ENCODE measurements at regions not wholly inside any gene's neighbourhood (a gene's known extent, or its start where the extent isn't known, plus 50 kb on each side); places are given as distances from the start of the nearest gene placed in this dataset. TPM values are rescaled to one million over a fixed set of nuclear protein-coding genes. Genes with fewer than 3 reads are reported as not detected.

- Mint-ChIP-seq H3K27me3 (ENCODE audit: insufficient read depth, unreplicated experiment) (no peaks in the 10 kb centered on the region), H3K36me3 (ENCODE audit: insufficient read depth, unreplicated experiment) (no peaks in the 10 kb centered on the region), H3K4me3 (ENCODE audit: unreplicated experiment) (no peak overlapping the region), H3K4me1 (ENCODE audit: insufficient read depth, unreplicated experiment) (peaks cover 5% of the 10 kb centered on the region), H3K9me3 (ENCODE audit: unreplicated experiment) (peaks cover 8% of the 10 kb centered on the region), H3K27ac (ENCODE audit: low read depth, unreplicated experiment) (no peak overlapping the region)
- no peak for DNase-seq (ENCODE audit: unreplicated experiment)
- POLR2A ChIA-PET: no interaction called here
- TF ChIP-seq CTCF (IDR thresholded peaks at IDR 0.05; ENCODE audit: unreplicated experiment): no peak
- intact Hi-C loops (cut with micrococcal nuclease): no loop called here
- CTCF ChIA-PET: no interaction called here
- BruUV-seq (replicated peaks): no TSS peak
These were observed 54.6 kb upstream of the NCAM2 start for GRCh38 chr21:20943561-20943997.

GRCh38 chr21:20944139-20944538 lies 54.1 kb upstream of the NCAM2 start:
- no peaks in the 10 kb centered on the region for H3K27me3 Mint-ChIP-seq (ENCODE audit: insufficient read depth, unreplicated experiment)
- POLR2A ChIA-PET: no interaction called here
- no peak overlapping the region for H3K27ac Mint-ChIP-seq (ENCODE audit: low read depth, unreplicated experiment)
- H3K4me3 Mint-ChIP-seq (ENCODE audit: unreplicated experiment): no peak overlapping the region
- peaks cover 5% of the 10 kb centered on the region for H3K4me1 Mint-ChIP-seq (ENCODE audit: insufficient read depth, unreplicated experiment)
- H3K9me3 Mint-ChIP-seq (ENCODE audit: unreplicated experiment): peaks cover 3% of the 10 kb centered on the region
- DNase-seq (ENCODE audit: unreplicated experiment): no peak
- TF ChIP-seq CTCF (IDR thresholded peaks at IDR 0.05; ENCODE audit: unreplicated experiment): no peak
- CTCF ChIA-PET: no interaction called here
- intact Hi-C loops (cut with micrococcal nuclease): no loop called here
- BruUV-seq (replicated peaks): no TSS peak
- H3K36me3 Mint-ChIP-seq (ENCODE audit: insufficient read depth, unreplicated experiment): no peaks in the 10 kb centered on the region

- H3K4me3 Mint-ChIP-seq (ENCODE audit: unreplicated experiment): no peak overlapping the region
- H3K36me3 Mint-ChIP-seq (ENCODE audit: insufficient read depth, unreplicated experiment): no peaks in the 10 kb centered on the region
- no peak overlapping the region for H3K27ac Mint-ChIP-seq (ENCODE audit: low read depth, unreplicated experiment)
- POLR2A ChIA-PET: no interaction called here
- CTCF ChIA-PET: no interaction called here
- H3K9me3 Mint-ChIP-seq (ENCODE audit: unreplicated experiment): no peaks in the 10 kb centered on the region
- DNase-seq (ENCODE audit: unreplicated experiment): no peak
- TF ChIP-seq CTCF (IDR thresholded peaks at IDR 0.05; ENCODE audit: unreplicated experiment): no peak
- BruUV-seq (replicated peaks): no TSS peak
- peaks cover 5% of the 10 kb centered on the region for H3K4me1 Mint-ChIP-seq (ENCODE audit: insufficient read depth, unreplicated experiment)
- intact Hi-C loops (cut with micrococcal nuclease): no loop called here
- H3K27me3 Mint-ChIP-seq (ENCODE audit: insufficient read depth, unreplicated experiment): no peaks in the 10 kb centered on the region
These were observed 51.5 kb upstream of the NCAM2 start for GRCh38 chr21:20946701-20947100.

Small RNA genes lying in the stretch of these regions (microRNA-seq; reads per million reads assigned to microRNA genes)
- gene MIR548X: not detected
